ENCODE measurements at regions not wholly inside any gene's neighbourhood (a gene's known extent, or its start where the extent isn't known, plus 50 kb on each side); places are given as distances from the start of the nearest gene placed in this dataset.

GRCh38 chr1:199878823-199879222 is 148.7 kb upstream of the NR5A2 start:
- Histone ChIP-seq H3K27me3 (ENCODE audit: insufficient read depth, low read length) (no peaks in the 10 kb centered on the region), H3K9me3 (ENCODE audit: insufficient read depth, low read depth, low read length) (no peaks in the 10 kb centered on the region), H3K4me2 (ENCODE audit: low read length) (no peak overlapping the region), H4K20me1 (ENCODE audit: insufficient read depth, low read length) (no peaks in the 10 kb centered on the region), H2AFZ (ENCODE audit: low read depth, low read length) (no peak overlapping the region), H3K27ac (ENCODE audit: low read depth, low read length) (no peak overlapping the region), H3K9ac (ENCODE audit: low read length) (no peak overlapping the region), H3K4me3 (ENCODE audit: insufficient read depth, low read depth, low read length) (no peak overlapping the region), H3K4me1 (ENCODE audit: insufficient read depth, low read length) (no peaks in the 10 kb centered on the region), H3K36me3 (ENCODE audit: insufficient read depth, low read length) (no peaks in the 10 kb centered on the region), H3K79me2 (ENCODE audit: insufficient read depth, low read length) (no peaks in the 10 kb centered on the region)
- no peaks in the 10 kb centered on the region for H3K36me3 Mint-ChIP-seq (ENCODE audit: low read depth, unreplicated experiment)
- H3K4me1 Mint-ChIP-seq (ENCODE audit: low read depth, unreplicated experiment), result no peaks in the 10 kb centered on the region
- H3K4me3 Mint-ChIP-seq (ENCODE audit: unreplicated experiment), result no peak overlapping the region
- no peak for FAIRE-seq
- no peak for TF ChIP-seq CTCF (IDR thresholded peaks at IDR 0.05; ENCODE audit: insufficient read depth, low read depth, low read length)
- TF ChIP-seq EZH2 (IDR thresholded peaks at IDR 0.05; ENCODE audit: insufficient read depth, low read length), result no peak
- H3K27ac Mint-ChIP-seq (ENCODE audit: unreplicated experiment), result no peak overlapping the region
- H3K27me3 Mint-ChIP-seq (ENCODE audit: low read depth, unreplicated experiment), result no peaks in the 10 kb centered on the region
- peaks cover 4% of the 10 kb centered on the region for H3K9me3 Mint-ChIP-seq (ENCODE audit: unreplicated experiment)
- no peak for DNase-seq (ENCODE audit: low read depth)

GRCh38 chr1:199898654-199899053 is 128.9 kb upstream of the NR5A2 start:
- FAIRE-seq (no peak), DNase-seq (ENCODE audit: low read depth) (peak; percentile 15)
- Mint-ChIP-seq H3K9me3 (ENCODE audit: unreplicated experiment) (no peaks in the 10 kb centered on the region), H3K4me1 (ENCODE audit: low read depth, unreplicated experiment) (peaks cover 7% of the 10 kb centered on the region), H3K36me3 (ENCODE audit: low read depth, unreplicated experiment) (no peaks in the 10 kb centered on the region), H3K27ac (ENCODE audit: unreplicated experiment) (no peak overlapping the region), H3K4me3 (ENCODE audit: unreplicated experiment) (no peak overlapping the region), H3K27me3 (ENCODE audit: low read depth, unreplicated experiment) (no peaks in the 10 kb centered on the region)
- Histone ChIP-seq H2AFZ (ENCODE audit: low read depth, low read length) (no peak overlapping the region), H3K36me3 (ENCODE audit: insufficient read depth, low read length) (no peaks in the 10 kb centered on the region), H3K4me1 (ENCODE audit: insufficient read depth, low read length) (no peaks in the 10 kb centered on the region), H3K9ac (ENCODE audit: low read length) (no peak overlapping the region), H3K27me3 (ENCODE audit: insufficient read depth, low read length) (no peaks in the 10 kb centered on the region), H3K79me2 (ENCODE audit: insufficient read depth, low read length) (no peaks in the 10 kb centered on the region), H4K20me1 (ENCODE audit: insufficient read depth, low read length) (no peaks in the 10 kb centered on the region), H3K4me3 (ENCODE audit: insufficient read depth, low read depth, low read length) (no peak overlapping the region), H3K4me2 (ENCODE audit: low read length) (no peak overlapping the region), H3K9me3 (ENCODE audit: insufficient read depth, low read depth, low read length) (no peaks in the 10 kb centered on the region), H3K27ac (ENCODE audit: low read depth, low read length) (no peak overlapping the region)
- TF ChIP-seq EZH2 (IDR thresholded peaks at IDR 0.05; ENCODE audit: insufficient read depth, low read length), result no peak
- no peak for TF ChIP-seq CTCF (IDR thresholded peaks at IDR 0.05; ENCODE audit: insufficient read depth, low read depth, low read length)

- Histone ChIP-seq H4K20me1 (ENCODE audit: insufficient read depth, low read length) (no peaks in the 10 kb centered on the region), H3K27me3 (ENCODE audit: insufficient read depth, low read length) (no peaks in the 10 kb centered on the region), H3K4me1 (ENCODE audit: insufficient read depth, low read length) (no peaks in the 10 kb centered on the region), H2AFZ (ENCODE audit: low read depth, low read length) (no peak overlapping the region), H3K79me2 (ENCODE audit: insufficient read depth, low read length) (no peaks in the 10 kb centered on the region), H3K27ac (ENCODE audit: low read depth, low read length) (no peak overlapping the region), H3K4me3 (ENCODE audit: insufficient read depth, low read depth, low read length) (no peak overlapping the region), H3K4me2 (ENCODE audit: low read length) (no peak overlapping the region), H3K9me3 (ENCODE audit: insufficient read depth, low read depth, low read length) (no peaks in the 10 kb centered on the region), H3K36me3 (ENCODE audit: insufficient read depth, low read length) (no peaks in the 10 kb centered on the region), H3K9ac (ENCODE audit: low read length) (no peak overlapping the region)
- no peak for TF ChIP-seq CTCF (IDR thresholded peaks at IDR 0.05; ENCODE audit: insufficient read depth, low read depth, low read length)
- TF ChIP-seq EZH2 (IDR thresholded peaks at IDR 0.05; ENCODE audit: insufficient read depth, low read length), result no peak
- DNase-seq (ENCODE audit: low read depth) (no peak), FAIRE-seq (no peak)
- no peaks in the 10 kb centered on the region for H3K36me3 Mint-ChIP-seq (ENCODE audit: low read depth, unreplicated experiment)
- H3K4me1 Mint-ChIP-seq (ENCODE audit: low read depth, unreplicated experiment), result peaks cover 7% of the 10 kb centered on the region
- no peak overlapping the region for H3K4me3 Mint-ChIP-seq (ENCODE audit: unreplicated experiment)
- peaks cover 3% of the 10 kb centered on the region for H3K9me3 Mint-ChIP-seq (ENCODE audit: unreplicated experiment)
- H3K27me3 Mint-ChIP-seq (ENCODE audit: low read depth, unreplicated experiment), result peaks cover 3% of the 10 kb centered on the region
- no peak overlapping the region for H3K27ac Mint-ChIP-seq (ENCODE audit: unreplicated experiment)
These were observed 126.2 kb upstream of the NR5A2 start for GRCh38 chr1:199901341-199901740.

All from astrocyte (in vitro differentiated cells and primary cell).